ENCODE measurements at regions not wholly inside any gene's neighbourhood (a gene's known extent, or its start where the extent isn't known, plus 50 kb on each side); places are given as distances from the start of the nearest gene placed in this dataset.
A peak's percentile ranks its signal among the peaks of the same experiment; 100 is the strongest.

DNA sequence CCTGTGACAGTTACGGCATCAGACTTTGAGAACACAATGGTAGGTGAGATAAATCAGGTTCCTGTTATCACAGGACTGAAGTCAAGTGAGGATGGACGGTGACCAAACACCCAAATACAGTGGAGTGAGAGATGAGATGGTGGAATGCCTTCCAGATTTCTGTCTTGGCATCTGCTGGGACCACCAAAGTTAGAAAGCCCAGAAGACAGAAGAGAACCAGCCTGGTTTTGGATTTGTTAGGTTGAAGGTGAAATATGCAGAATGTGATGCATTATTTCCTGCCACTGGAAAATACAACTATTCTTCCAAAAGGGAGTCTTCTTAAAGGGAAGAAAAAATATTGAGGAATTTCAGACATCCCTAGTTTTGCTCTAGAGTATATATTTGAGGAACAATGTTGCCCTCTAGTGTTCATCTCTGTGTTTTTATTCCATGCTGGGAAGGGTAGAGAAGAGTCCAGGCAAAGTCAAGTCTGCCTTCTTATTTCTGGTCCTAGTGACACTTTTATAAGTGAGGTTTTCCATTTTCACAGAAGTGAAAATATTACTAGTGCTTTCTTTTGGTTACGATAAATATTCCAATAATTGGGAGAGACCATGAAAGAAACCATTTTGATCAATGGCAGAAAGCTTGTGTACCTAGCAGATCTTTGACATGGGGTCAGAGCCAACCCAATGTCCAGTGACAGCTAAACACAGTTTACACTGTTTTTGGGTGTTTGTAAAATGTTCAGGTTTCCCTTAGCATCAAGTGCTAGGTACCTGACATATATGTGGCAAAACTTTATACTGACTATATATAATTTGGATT lies 142.3 kb upstream of the ANKH start:
- WGBS, result 47% methylated on average over 3 of the region's 3 CpGs
- no peaks in the 10 kb centered on the region for H3K27me3 ChIP-seq (ENCODE audit: control insufficient read depth in 2 of 2, insufficient read depth in 1 of 2, low read length in 1 of 2)
- peak in 5 of 9 donors; percentile 8 to 53 (median 23) for DNase-seq (ENCODE audit: low read depth in 6 of 9, low spot score in 9 of 9)
- H3K36me3 ChIP-seq (ENCODE audit: control insufficient read depth in 2 of 2, insufficient read depth in 2 of 2, low read length in 1 of 2), result no peaks in the 10 kb centered on the region
- no peak overlapping the region for H3K4me3 ChIP-seq (ENCODE audit: low read length in 2 of 2)
- H3K27ac ChIP-seq (ENCODE audit: low read depth in 1 of 2, low read length in 1 of 2), result no peak overlapping the region
- peaks cover 0 to 1% of the 10 kb centered on the region in 2 donors for H3K4me1 ChIP-seq (ENCODE audit: control insufficient read depth in 2 of 2, insufficient read depth in 2 of 2, low read length in 2 of 2)
- no peaks in the 10 kb centered on the region for H3K9me3 ChIP-seq (ENCODE audit: control insufficient read depth in 2 of 2, insufficient read depth in 1 of 2, low read length in 1 of 2)

DNA sequence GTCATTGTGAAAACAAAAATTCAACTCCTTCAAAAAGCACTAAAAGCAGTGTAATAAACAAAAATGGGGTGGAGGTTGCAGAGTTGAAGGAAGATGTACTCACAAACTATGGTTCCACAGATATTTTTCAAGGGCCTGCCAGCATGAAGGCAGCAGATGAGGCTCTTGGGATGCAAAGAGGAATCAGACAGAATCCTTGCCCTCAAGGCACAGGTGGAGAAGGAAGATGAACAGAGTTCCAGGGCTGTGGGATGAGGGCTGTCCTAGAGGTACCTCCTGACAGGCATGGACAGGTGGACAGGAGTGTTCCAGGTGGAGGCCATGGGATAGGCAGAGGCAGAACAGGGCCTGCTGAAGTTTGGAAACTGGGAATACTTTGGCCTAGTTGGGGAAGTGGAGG lies 140.5 kb upstream of the ANKH start:
- no peak overlapping the region for H3K4me3 ChIP-seq (ENCODE audit: low read length in 2 of 2)
- peaks cover 0 to 2% of the 10 kb centered on the region in 2 donors for H3K27me3 ChIP-seq (ENCODE audit: control insufficient read depth in 2 of 2, insufficient read depth in 1 of 2, low read length in 1 of 2)
- peaks cover 0 to 2% of the 10 kb centered on the region in 2 donors for H3K4me1 ChIP-seq (ENCODE audit: control insufficient read depth in 2 of 2, insufficient read depth in 2 of 2, low read length in 2 of 2)
- H3K27ac ChIP-seq (ENCODE audit: low read depth in 1 of 2, low read length in 1 of 2), result no peak overlapping the region
- DNase-seq (ENCODE audit: low read depth in 6 of 9, low spot score in 9 of 9), result no peak
- no peaks in the 10 kb centered on the region for H3K9me3 ChIP-seq (ENCODE audit: control insufficient read depth in 2 of 2, insufficient read depth in 1 of 2, low read length in 1 of 2)
- H3K36me3 ChIP-seq (ENCODE audit: control insufficient read depth in 2 of 2, insufficient read depth in 2 of 2, low read length in 1 of 2), result no peaks in the 10 kb centered on the region

DNA sequence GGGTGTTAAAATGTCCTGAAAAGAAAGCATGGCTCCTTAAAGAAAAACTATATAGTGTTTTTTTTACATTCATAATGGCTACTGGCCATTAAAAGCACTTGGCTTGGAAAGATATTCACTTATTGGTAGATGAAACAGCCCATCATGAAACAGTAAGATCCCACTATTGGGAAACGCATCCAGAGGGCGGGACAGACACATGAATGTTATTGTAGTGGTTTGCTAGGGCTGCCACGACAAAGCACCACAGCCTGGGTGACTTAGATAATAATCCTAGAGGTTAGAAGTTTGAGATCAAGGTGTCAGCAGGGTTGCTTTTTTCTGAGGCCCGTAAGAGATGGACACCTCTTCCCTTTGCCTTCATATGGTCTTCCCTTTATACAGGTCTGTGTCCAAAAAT lies 139.4 kb upstream of the ANKH start:
- WGBS, result 86% methylated on average over 4 of the region's 4 CpGs
- Histone ChIP-seq H3K27me3 (ENCODE audit: control insufficient read depth in 2 of 2, insufficient read depth in 1 of 2, low read length in 1 of 2) (peaks cover 0 to 2% of the 10 kb centered on the region in 2 donors), H3K9me3 (ENCODE audit: control insufficient read depth in 2 of 2, insufficient read depth in 1 of 2, low read length in 1 of 2) (no peaks in the 10 kb centered on the region), H3K4me3 (ENCODE audit: low read length in 2 of 2) (no peak overlapping the region), H3K27ac (ENCODE audit: low read depth in 1 of 2, low read length in 1 of 2) (no peak overlapping the region), H3K36me3 (ENCODE audit: control insufficient read depth in 2 of 2, insufficient read depth in 2 of 2, low read length in 1 of 2) (no peaks in the 10 kb centered on the region), H3K4me1 (ENCODE audit: control insufficient read depth in 2 of 2, insufficient read depth in 2 of 2, low read length in 2 of 2) (peaks cover 0 to 2% of the 10 kb centered on the region in 2 donors)
- DNase-seq (ENCODE audit: low read depth in 6 of 9, low spot score in 9 of 9), result no peak

DNA sequence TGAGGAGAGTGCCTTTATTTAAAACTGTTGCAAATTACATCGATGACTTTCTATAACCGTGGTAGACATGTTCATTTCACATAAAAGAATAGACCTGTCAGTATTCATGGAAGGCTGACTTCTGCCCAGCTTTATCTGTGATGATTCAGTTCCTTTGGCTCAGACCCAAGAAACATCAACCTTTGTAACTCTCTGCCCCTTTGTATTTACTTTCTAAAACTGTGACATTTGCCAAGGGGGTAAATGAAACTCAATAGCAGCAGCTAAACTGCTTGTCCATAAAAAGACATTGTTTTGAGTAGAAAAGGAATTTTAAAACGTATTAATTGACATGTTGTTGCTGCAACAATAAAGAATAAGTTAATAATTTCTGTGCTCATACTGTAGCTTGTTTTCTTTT lies 137.8 kb upstream of the ANKH start:
- Histone ChIP-seq H3K4me3 (ENCODE audit: low read length in 2 of 2) (no peak overlapping the region), H3K4me1 (ENCODE audit: control insufficient read depth in 2 of 2, insufficient read depth in 2 of 2, low read length in 2 of 2) (peaks cover 0 to 2% of the 10 kb centered on the region in 2 donors), H3K27me3 (ENCODE audit: control insufficient read depth in 2 of 2, insufficient read depth in 1 of 2, low read length in 1 of 2) (peaks cover 0 to 2% of the 10 kb centered on the region in 2 donors), H3K9me3 (ENCODE audit: control insufficient read depth in 2 of 2, insufficient read depth in 1 of 2, low read length in 1 of 2) (no peaks in the 10 kb centered on the region), H3K27ac (ENCODE audit: low read depth in 1 of 2, low read length in 1 of 2) (no peak overlapping the region), H3K36me3 (ENCODE audit: control insufficient read depth in 2 of 2, insufficient read depth in 2 of 2, low read length in 1 of 2) (no peaks in the 10 kb centered on the region)
- WGBS, result 77% methylated on average over 3 of the region's 3 CpGs
- DNase-seq (ENCODE audit: low read depth in 6 of 9, low spot score in 9 of 9), result no peak

DNA sequence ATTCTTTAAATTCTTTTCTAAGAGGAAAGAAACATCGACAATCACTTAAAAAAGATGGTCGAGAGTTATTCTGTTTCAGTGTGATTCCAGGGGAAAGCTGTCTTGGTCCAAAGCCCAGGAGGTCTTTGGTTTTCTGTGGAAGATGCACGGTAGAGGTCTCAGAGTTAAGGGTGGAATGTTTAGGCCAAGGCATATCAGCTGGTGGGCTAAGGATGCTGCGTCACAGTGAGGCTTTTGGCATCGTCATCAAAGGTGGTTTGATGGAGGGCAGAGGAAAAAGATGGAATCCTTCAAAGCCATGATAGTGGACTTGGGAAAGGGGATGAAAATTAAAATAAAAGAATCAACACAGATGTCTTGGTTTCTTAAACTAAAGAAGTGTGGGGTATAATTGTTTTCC lies 137.3 kb upstream of the ANKH start:
- WGBS, result 91% methylated on average over 5 of the region's 5 CpGs
- Histone ChIP-seq H3K27ac (ENCODE audit: low read depth in 1 of 2, low read length in 1 of 2) (peak overlapping the region; percentile 13 to 64), H3K27me3 (ENCODE audit: control insufficient read depth in 2 of 2, insufficient read depth in 1 of 2, low read length in 1 of 2) (peaks cover 0 to 2% of the 10 kb centered on the region in 2 donors)

DNA sequence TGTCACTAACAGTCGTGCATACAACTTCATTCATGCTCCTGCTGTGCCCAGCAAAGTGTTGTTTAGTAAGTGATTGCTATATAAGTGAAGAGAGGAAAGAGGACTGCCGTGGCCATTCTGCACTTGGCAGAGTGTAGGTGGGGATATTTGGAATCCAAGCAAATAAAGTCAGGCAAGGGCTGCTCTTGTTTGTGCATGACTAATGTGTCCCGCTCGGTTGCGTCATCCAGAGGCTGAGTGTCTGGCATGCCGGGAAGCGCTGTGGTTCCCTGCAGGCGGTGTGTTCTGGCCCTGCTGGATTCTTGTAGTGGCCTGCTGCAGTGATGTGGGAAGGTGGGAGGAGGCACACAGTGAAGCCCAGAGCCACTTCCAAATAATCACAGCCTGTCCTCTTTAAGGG lies 136.9 kb upstream of the ANKH start:
- peaks cover 0 to 2% of the 10 kb centered on the region in 2 donors for H3K4me1 ChIP-seq (ENCODE audit: control insufficient read depth in 2 of 2, insufficient read depth in 2 of 2, low read length in 2 of 2)
- H3K27me3 ChIP-seq (ENCODE audit: control insufficient read depth in 2 of 2, insufficient read depth in 1 of 2, low read length in 1 of 2), result peaks cover 0 to 2% of the 10 kb centered on the region in 2 donors
- no peak for DNase-seq (ENCODE audit: low read depth in 6 of 9, low spot score in 9 of 9)
- H3K36me3 ChIP-seq (ENCODE audit: control insufficient read depth in 2 of 2, insufficient read depth in 2 of 2, low read length in 1 of 2), result no peaks in the 10 kb centered on the region
- H3K4me3 ChIP-seq (ENCODE audit: low read length in 2 of 2), result no peak overlapping the region
- H3K9me3 ChIP-seq (ENCODE audit: control insufficient read depth in 2 of 2, insufficient read depth in 1 of 2, low read length in 1 of 2), result no peaks in the 10 kb centered on the region
- no peak overlapping the region for H3K27ac ChIP-seq (ENCODE audit: low read depth in 1 of 2, low read length in 1 of 2)
- 90% methylated on average over 8 of the region's 8 CpGs for WGBS

More for the DNA sequence above, 137.3 kb upstream of the ANKH start:
- H3K36me3 ChIP-seq (ENCODE audit: control insufficient read depth in 2 of 2, insufficient read depth in 2 of 2, low read length in 1 of 2), result no peaks in the 10 kb centered on the region
- DNase-seq (ENCODE audit: low read depth in 6 of 9, low spot score in 9 of 9), result no peak
- H3K9me3 ChIP-seq (ENCODE audit: control insufficient read depth in 2 of 2, insufficient read depth in 1 of 2, low read length in 1 of 2), result no peaks in the 10 kb centered on the region
- H3K4me3 ChIP-seq (ENCODE audit: low read length in 2 of 2), result no peak overlapping the region
- peaks cover 0 to 2% of the 10 kb centered on the region in 2 donors for H3K4me1 ChIP-seq (ENCODE audit: control insufficient read depth in 2 of 2, insufficient read depth in 2 of 2, low read length in 2 of 2)

DNA sequence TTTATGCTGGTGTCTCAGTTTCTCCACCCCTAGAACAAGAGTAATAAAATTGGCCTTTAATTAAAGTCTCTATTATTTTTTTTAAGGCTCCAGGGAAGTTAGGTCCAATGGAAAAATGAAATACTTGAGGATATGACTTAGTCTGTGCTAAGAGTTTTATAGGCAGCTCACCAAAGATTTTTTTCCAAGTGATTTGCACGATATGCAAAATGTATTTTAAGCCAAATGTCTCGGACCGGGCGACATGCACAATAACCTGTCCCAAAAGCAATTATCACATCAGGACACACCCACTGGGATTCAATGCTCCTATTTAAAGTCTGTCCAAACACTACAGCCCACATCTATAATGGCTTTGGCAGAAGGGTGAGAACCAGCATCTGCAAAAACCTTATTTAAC lies 136.1 kb upstream of the ANKH start:
- Histone ChIP-seq H3K36me3 (ENCODE audit: control insufficient read depth in 2 of 2, insufficient read depth in 2 of 2, low read length in 1 of 2) (no peaks in the 10 kb centered on the region), H3K9me3 (ENCODE audit: control insufficient read depth in 2 of 2, insufficient read depth in 1 of 2, low read length in 1 of 2) (no peaks in the 10 kb centered on the region), H3K4me1 (ENCODE audit: control insufficient read depth in 2 of 2, insufficient read depth in 2 of 2, low read length in 2 of 2) (peaks cover 0 to 2% of the 10 kb centered on the region in 2 donors), H3K27me3 (ENCODE audit: control insufficient read depth in 2 of 2, insufficient read depth in 1 of 2, low read length in 1 of 2) (peaks cover 0 to 2% of the 10 kb centered on the region in 2 donors), H3K27ac (ENCODE audit: low read depth in 1 of 2, low read length in 1 of 2) (no peak overlapping the region), H3K4me3 (ENCODE audit: low read length in 2 of 2) (no peak overlapping the region)
- DNase-seq (ENCODE audit: low read depth in 6 of 9, low spot score in 9 of 9), result no peak
- WGBS, result 97% methylated on average over 4 of the region's 4 CpGs

DNA sequence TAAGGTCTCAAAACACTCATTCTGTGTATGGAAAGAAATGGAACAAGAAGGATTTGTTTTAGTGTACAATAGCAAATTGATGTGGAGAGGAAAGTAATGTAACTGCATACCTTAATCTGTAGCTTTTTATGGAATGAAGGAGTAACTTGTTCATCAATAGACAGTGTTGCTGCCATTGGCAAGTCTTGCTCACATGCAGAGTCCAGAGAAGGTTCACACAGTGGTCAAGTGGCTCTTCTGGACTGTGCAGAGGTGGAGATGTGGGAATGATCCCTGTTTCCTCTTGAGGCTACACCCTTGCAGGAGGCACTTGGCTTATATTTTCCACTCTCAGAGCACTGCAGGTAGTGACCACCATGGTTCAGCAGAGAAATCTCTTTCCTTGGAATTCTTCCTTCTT lies 132.9 kb upstream of the ANKH start:
- Histone ChIP-seq H3K27ac (ENCODE audit: low read depth in 1 of 2, low read length in 1 of 2) (no peak overlapping the region), H3K27me3 (ENCODE audit: control insufficient read depth in 2 of 2, insufficient read depth in 1 of 2, low read length in 1 of 2) (peaks cover 0 to 2% of the 10 kb centered on the region in 2 donors), H3K4me1 (ENCODE audit: control insufficient read depth in 2 of 2, insufficient read depth in 2 of 2, low read length in 2 of 2) (peaks cover 0 to 2% of the 10 kb centered on the region in 2 donors), H3K9me3 (ENCODE audit: control insufficient read depth in 2 of 2, insufficient read depth in 1 of 2, low read length in 1 of 2) (no peaks in the 10 kb centered on the region), H3K4me3 (ENCODE audit: low read length in 2 of 2) (no peak overlapping the region), H3K36me3 (ENCODE audit: control insufficient read depth in 2 of 2, insufficient read depth in 2 of 2, low read length in 1 of 2) (no peaks in the 10 kb centered on the region)
- DNase-seq (ENCODE audit: low read depth in 6 of 9, low spot score in 9 of 9), result no peak

DNA sequence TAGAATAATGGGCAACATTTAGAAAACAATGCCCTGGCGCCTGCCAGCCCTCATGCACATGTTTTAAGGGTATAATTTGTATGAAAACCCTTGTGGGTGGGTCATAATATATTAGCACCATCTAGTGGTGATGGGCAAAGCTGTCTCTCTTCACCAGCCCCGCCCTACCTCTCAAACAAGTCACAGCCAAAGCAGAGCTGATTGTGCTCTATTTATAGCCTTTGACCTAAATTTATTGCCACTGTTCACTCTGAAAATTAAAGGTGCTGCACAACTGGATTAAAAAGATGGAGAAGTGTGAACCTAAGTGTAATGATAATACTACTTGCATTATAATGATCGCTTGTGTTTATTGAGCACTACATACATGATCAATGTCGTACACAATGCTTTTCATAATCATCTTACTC lies 131.9 kb upstream of the ANKH start:
- H3K27me3 ChIP-seq (ENCODE audit: control insufficient read depth in 2 of 2, insufficient read depth in 1 of 2, low read length in 1 of 2), result peaks cover 0 to 1% of the 10 kb centered on the region in 2 donors
- WGBS, result 54% methylated on average over 4 of the region's 4 CpGs
- H3K27ac ChIP-seq (ENCODE audit: low read depth in 1 of 2, low read length in 1 of 2), result no peak overlapping the region
- H3K36me3 ChIP-seq (ENCODE audit: control insufficient read depth in 2 of 2, insufficient read depth in 2 of 2, low read length in 1 of 2), result no peaks in the 10 kb centered on the region
- no peak overlapping the region for H3K4me3 ChIP-seq (ENCODE audit: low read length in 2 of 2)
- peak; percentile 23 to 76 (median 39) for DNase-seq (ENCODE audit: low read depth in 6 of 9, low spot score in 9 of 9)
- no peaks in the 10 kb centered on the region for H3K9me3 ChIP-seq (ENCODE audit: control insufficient read depth in 2 of 2, insufficient read depth in 1 of 2, low read length in 1 of 2)
- H3K4me1 ChIP-seq (ENCODE audit: control insufficient read depth in 2 of 2, insufficient read depth in 2 of 2, low read length in 2 of 2), result no peaks in the 10 kb centered on the region

All from thymus (tissue), 11 donors.